ENCODE measurements at regions not wholly inside any gene's neighbourhood (a gene's known extent, or its start where the extent isn't known, plus 50 kb on each side); places are given as distances from the start of the nearest gene placed in this dataset.

GRCh38 chr2:158740127-158740526 lies 55.0 kb upstream of the DAPL1 start:
- no peak overlapping the region for H3K27ac Mint-ChIP-seq (ENCODE audit: unreplicated experiment)
- H3K4me3 Mint-ChIP-seq (ENCODE audit: unreplicated experiment) = no peak overlapping the region
- H3K9me3 Mint-ChIP-seq (ENCODE audit: low read depth) = no peaks in the 10 kb centered on the region
- no peaks in the 10 kb centered on the region for H3K36me3 Mint-ChIP-seq (ENCODE audit: low read depth)
- no peak for DNase-seq (ENCODE audit: low spot score)
- no peak for TF ChIP-seq CTCF (IDR thresholded peaks at IDR 0.05)
- peaks cover 4% of the 10 kb centered on the region for H3K27me3 Mint-ChIP-seq (ENCODE audit: low read depth)
- peaks cover 6% of the 10 kb centered on the region for H3K4me1 Mint-ChIP-seq (ENCODE audit: low read depth)

GRCh38 chr2:158740621-158741020 lies 54.5 kb upstream of the DAPL1 start:
- no peak overlapping the region for H3K27ac Mint-ChIP-seq (ENCODE audit: unreplicated experiment)
- DNase-seq (ENCODE audit: low spot score) = no peak

GRCh38 chr2:158741625-158742024 lies 53.5 kb upstream of the DAPL1 start:
- no peaks in the 10 kb centered on the region for H3K9me3 Mint-ChIP-seq (ENCODE audit: low read depth)
- peaks cover 18% of the 10 kb centered on the region for H3K4me1 Mint-ChIP-seq (ENCODE audit: low read depth)
- TF ChIP-seq CTCF (IDR thresholded peaks at IDR 0.05) = no peak
- peaks cover 13% of the 10 kb centered on the region for H3K27me3 Mint-ChIP-seq (ENCODE audit: low read depth)
- no peak for DNase-seq (ENCODE audit: low spot score)
- H3K27ac Mint-ChIP-seq (ENCODE audit: unreplicated experiment) = no peak overlapping the region
- H3K36me3 Mint-ChIP-seq (ENCODE audit: low read depth) = no peaks in the 10 kb centered on the region
- no peak overlapping the region for H3K4me3 Mint-ChIP-seq (ENCODE audit: unreplicated experiment)

More at GRCh38 chr2:158740621-158741020, 54.5 kb upstream of the DAPL1 start:
- H3K36me3 Mint-ChIP-seq (ENCODE audit: low read depth) = no peaks in the 10 kb centered on the region
- no peak for TF ChIP-seq CTCF (IDR thresholded peaks at IDR 0.05)
- H3K4me1 Mint-ChIP-seq (ENCODE audit: low read depth) = peaks cover 11% of the 10 kb centered on the region
- H3K27me3 Mint-ChIP-seq (ENCODE audit: low read depth) = peaks cover 9% of the 10 kb centered on the region
- no peaks in the 10 kb centered on the region for H3K9me3 Mint-ChIP-seq (ENCODE audit: low read depth)
- no peak overlapping the region for H3K4me3 Mint-ChIP-seq (ENCODE audit: unreplicated experiment)

- TF ChIP-seq CTCF (IDR thresholded peaks at IDR 0.05) = no peak
- no peaks in the 10 kb centered on the region for H3K9me3 Mint-ChIP-seq (ENCODE audit: low read depth)
- H3K4me3 Mint-ChIP-seq (ENCODE audit: unreplicated experiment) = no peak overlapping the region
- H3K36me3 Mint-ChIP-seq (ENCODE audit: low read depth) = no peaks in the 10 kb centered on the region
- no peak overlapping the region for H3K27ac Mint-ChIP-seq (ENCODE audit: unreplicated experiment)
- DNase-seq (ENCODE audit: low spot score) = no peak
- peaks cover 18% of the 10 kb centered on the region for H3K4me1 Mint-ChIP-seq (ENCODE audit: low read depth)
- H3K27me3 Mint-ChIP-seq (ENCODE audit: low read depth) = peaks cover 13% of the 10 kb centered on the region
These were observed 52.6 kb upstream of the DAPL1 start for GRCh38 chr2:158742536-158742935.

- no peaks in the 10 kb centered on the region for H3K9me3 Mint-ChIP-seq (ENCODE audit: low read depth)
- H3K27me3 Mint-ChIP-seq (ENCODE audit: low read depth) = peaks cover 13% of the 10 kb centered on the region
- no peak for TF ChIP-seq CTCF (IDR thresholded peaks at IDR 0.05)
- H3K4me3 Mint-ChIP-seq (ENCODE audit: unreplicated experiment) = no peak overlapping the region
- H3K36me3 Mint-ChIP-seq (ENCODE audit: low read depth) = no peaks in the 10 kb centered on the region
- H3K4me1 Mint-ChIP-seq (ENCODE audit: low read depth) = peaks cover 18% of the 10 kb centered on the region
- H3K27ac Mint-ChIP-seq (ENCODE audit: unreplicated experiment) = no peak overlapping the region
- no peak for DNase-seq (ENCODE audit: low spot score)
These were observed 51.7 kb upstream of the DAPL1 start for GRCh38 chr2:158743466-158743865.
